OCI-LY7 (cell line): ENCODE measurements at regions not wholly inside any gene's neighbourhood (a gene's known extent, or its start where the extent isn't known, plus 50 kb on each side); places are given as distances from the start of the nearest gene placed in this dataset.

Source experiments
- BruUV-seq: library from RNA; stranded (reverse); fragments of 400-500 nt; replicated peaks from 2 replicates; lab custom pipeline; 2021; lab: Mats Ljungman, UMichigan
- CTCF ChIA-PET: fragments of 300-600 bp; sonication (Branson Sonifier 250); formaldehyde crosslinking; loops from one replicate; lab custom pipeline; 2022; ENCODE audit warnings: antibody characterized with exemption; ENCODE audit not compliant: unreplicated experiment; lab: Charles Lee
- POLR2A ChIA-PET: fragments of 300-600 bp; sonication (Branson Sonifier 250); formaldehyde crosslinking; loops from one replicate; lab custom pipeline; 2022; ENCODE audit warnings: antibody characterized with exemption; lab: Charles Lee
- DNase-seq: peaks from one replicate; pipeline ENCODE4 v3.0.0-alpha.2; 2015; ENCODE audit warnings: low spot score
- H2AFZ ChIP-seq: fragments of 200-600 bp; sonication (generic), shearing (Covaris generic); 2 replicates; pipeline ENCODE4 v1.6.1; 2014; ENCODE audit warnings: mild to moderate bottlenecking, antibody characterized with exemption, low read length, moderate library complexity
- H3K27ac ChIP-seq: fragments of 200-600 bp; sonication (generic); 2 replicates; pipeline ENCODE4 v1.5.1; 2014; ENCODE audit warnings: mixed run types, low read depth, mild to moderate bottlenecking, moderate library complexity, low read length, inconsistent platforms; ENCODE audit not compliant: poor library complexity, severe bottlenecking
- H3K36me3 ChIP-seq: fragments of 200-600 bp; sonication (generic); 2 replicates; pipeline ENCODE4 v1.6.1; 2014; ENCODE audit warnings: mild to moderate bottlenecking, antibody characterized with exemption, low read length, moderate library complexity, mixed read lengths; ENCODE audit not compliant: insufficient read depth
- H3K4me1 ChIP-seq: fragments of 200-600 bp; sonication (generic); 2 replicates; pipeline ENCODE4 v1.5.1; 2014; ENCODE audit warnings: mild to moderate bottlenecking, low read length; ENCODE audit not compliant: insufficient read depth, poor library complexity, severe bottlenecking
- H3K4me2 ChIP-seq: fragments of 200-600 bp; sonication (generic); 2 replicates; pipeline ENCODE4 v1.6.1; 2014; ENCODE audit warnings: mild to moderate bottlenecking, low read length
- H3K4me3 ChIP-seq: fragments of 200-600 bp; sonication (generic); 2 replicates; pipeline ENCODE4 v1.5.1; 2014; ENCODE audit warnings: mild to moderate bottlenecking, low read depth, low read length; ENCODE audit not compliant: poor library complexity, severe bottlenecking
- H3K79me2 ChIP-seq: fragments of 200-600 bp; sonication (generic); 2 replicates; pipeline ENCODE4 v1.6.1; 2016; ENCODE audit warnings: low read depth, mild to moderate bottlenecking, low read length, moderate library complexity, mixed read lengths; ENCODE audit not compliant: insufficient read depth
- H3K9me2 ChIP-seq: fragments of 200-600 bp; sonication (generic); 2 replicates; pipeline ENCODE4 v1.6.1; 2016; ENCODE audit warnings: mild to moderate bottlenecking, low read length, mixed read lengths; ENCODE audit not compliant: insufficient read depth
- H3K9me3 ChIP-seq: fragments of 200-600 bp; sonication (generic); 2 replicates; pipeline ENCODE4 v1.6.1; 2014; ENCODE audit warnings: mild to moderate bottlenecking, mixed run types, low read length, mixed read lengths
- H4K20me1 ChIP-seq: fragments of 200-600 bp; sonication (generic); 2 replicates; pipeline ENCODE4 v1.6.1; 2014; ENCODE audit warnings: mild to moderate bottlenecking, antibody characterized with exemption, low read length, moderate library complexity, mixed read lengths; ENCODE audit not compliant: insufficient read depth
- EZH2phosphoT487 ChIP-seq: fragments of 200-600 bp; sonication (generic); IDR thresholded peaks from 2 replicates; pipeline ENCODE4 v1.6.1; 2018; ENCODE audit warnings: low read depth, borderline replicate concordance, mild to moderate bottlenecking, mixed run types, antibody characterized with exemption, low read length, moderate library complexity, mixed read lengths
- intact Hi-C: fragments of 100-400 bp; cut with micrococcal nuclease; formaldehyde crosslinking; loops from one replicate; pipeline ENCODE4 v1.10.0; 2022; ENCODE audit not compliant: unreplicated experiment
- TF ChIP-seq, protein P1 (sequence below): fragments of 200-600 bp; sonication (generic); conservative IDR thresholded peaks from 2 replicates; pipeline ENCODE4 v1.5.1; 2014; ENCODE audit warnings: mild to moderate bottlenecking, antibody characterized with exemption, low read length, moderate library complexity, mixed read lengths

GRCh38 chr5:145531038-145531734 lies 304.0 kb downstream of the PRELID2 start:
- no peaks in the 10 kb centered on the region for H3K9me3 ChIP-seq
- no peaks in the 10 kb centered on the region for H3K4me1 ChIP-seq
- no peaks in the 10 kb centered on the region for H3K9me2 ChIP-seq
- no peak overlapping the region for H3K27ac ChIP-seq
- no peak for DNase-seq
- no peaks in the 10 kb centered on the region for H3K36me3 ChIP-seq
- no peaks in the 10 kb centered on the region for H4K20me1 ChIP-seq
- no peak overlapping the region for H3K4me2 ChIP-seq
- ChIA-PET CTCF (no interaction called here), POLR2A (interaction anchor here (0.9 kb wide), 1 partner anchor 16 kb away, joined by 3 read pairs; no protein-coding TSS in a partner anchor)
- no peak overlapping the region for H3K4me3 ChIP-seq
- BruUV-seq, result no TSS peak
- intact Hi-C loops, result no loop called here
- no peak overlapping the region for H2AFZ ChIP-seq
- TF ChIP-seq, protein P1, sequence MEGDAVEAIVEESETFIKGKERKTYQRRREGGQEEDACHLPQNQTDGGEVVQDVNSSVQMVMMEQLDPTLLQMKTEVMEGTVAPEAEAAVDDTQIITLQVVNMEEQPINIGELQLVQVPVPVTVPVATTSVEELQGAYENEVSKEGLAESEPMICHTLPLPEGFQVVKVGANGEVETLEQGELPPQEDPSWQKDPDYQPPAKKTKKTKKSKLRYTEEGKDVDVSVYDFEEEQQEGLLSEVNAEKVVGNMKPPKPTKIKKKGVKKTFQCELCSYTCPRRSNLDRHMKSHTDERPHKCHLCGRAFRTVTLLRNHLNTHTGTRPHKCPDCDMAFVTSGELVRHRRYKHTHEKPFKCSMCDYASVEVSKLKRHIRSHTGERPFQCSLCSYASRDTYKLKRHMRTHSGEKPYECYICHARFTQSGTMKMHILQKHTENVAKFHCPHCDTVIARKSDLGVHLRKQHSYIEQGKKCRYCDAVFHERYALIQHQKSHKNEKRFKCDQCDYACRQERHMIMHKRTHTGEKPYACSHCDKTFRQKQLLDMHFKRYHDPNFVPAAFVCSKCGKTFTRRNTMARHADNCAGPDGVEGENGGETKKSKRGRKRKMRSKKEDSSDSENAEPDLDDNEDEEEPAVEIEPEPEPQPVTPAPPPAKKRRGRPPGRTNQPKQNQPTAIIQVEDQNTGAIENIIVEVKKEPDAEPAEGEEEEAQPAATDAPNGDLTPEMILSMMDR, result no peak
- TF ChIP-seq EZH2phosphoT487, result no peak
- H3K79me2 ChIP-seq, result no peaks in the 10 kb centered on the region

DNA sequence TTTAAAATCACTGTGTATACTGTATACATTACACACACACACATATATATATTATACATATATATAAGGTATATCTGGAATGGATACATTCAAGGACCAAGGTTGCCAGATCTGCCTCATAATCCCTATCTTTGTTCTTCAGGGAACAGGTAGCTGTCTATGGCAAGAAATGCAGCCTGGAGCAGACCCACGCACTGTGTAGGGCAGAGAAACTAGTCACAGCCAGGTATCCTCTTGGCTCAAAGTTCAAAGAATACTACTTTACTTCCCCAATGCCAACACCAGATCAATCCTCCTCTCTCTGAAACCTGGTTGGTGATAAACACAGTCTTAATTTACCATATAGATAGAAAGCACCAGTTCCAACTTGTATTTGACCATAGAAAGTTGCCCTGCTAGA lies 313.6 kb downstream of the PRELID2 start:
- Histone ChIP-seq H3K79me2 (no peaks in the 10 kb centered on the region), H3K27ac (no peak overlapping the region), H3K4me1 (no peaks in the 10 kb centered on the region), H3K4me2 (no peak overlapping the region), H3K4me3 (no peak overlapping the region), H3K9me3 (no peaks in the 10 kb centered on the region), H3K36me3 (no peaks in the 10 kb centered on the region), H3K9me2 (no peaks in the 10 kb centered on the region), H4K20me1 (no peaks in the 10 kb centered on the region), H2AFZ (no peak overlapping the region)
- ChIA-PET POLR2A (no interaction called here), CTCF (no interaction called here)
- intact Hi-C loops, result no loop called here
- no TSS peak for BruUV-seq
- no peak for DNase-seq
- TF ChIP-seq EZH2phosphoT487, result no peak
- TF ChIP-seq, protein P1, result no peak

DNA sequence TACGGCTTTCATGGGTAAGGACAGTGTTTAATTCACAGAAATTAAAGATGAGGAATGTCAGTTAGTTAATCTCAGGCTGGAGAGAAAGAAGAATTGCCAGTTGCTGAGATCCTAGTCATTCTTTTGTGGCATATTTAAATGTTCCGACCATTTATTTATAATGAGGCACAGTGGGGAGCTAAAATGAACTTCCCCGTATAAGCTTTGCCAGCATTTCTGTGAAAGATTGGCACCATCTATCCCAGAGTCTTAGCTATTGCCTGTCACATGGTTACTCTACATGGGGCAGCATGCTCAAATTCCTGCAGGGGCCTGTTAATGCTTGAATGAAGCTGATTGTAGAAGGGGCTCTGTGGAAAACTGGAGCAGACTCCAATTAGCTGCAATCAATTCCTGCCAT lies 314.1 kb downstream of the PRELID2 start:
- H3K4me2 ChIP-seq, result no peak overlapping the region
- H2AFZ ChIP-seq, result no peak overlapping the region
- POLR2A ChIA-PET, result no interaction called here
- no peaks in the 10 kb centered on the region for H3K36me3 ChIP-seq
- TF ChIP-seq, protein P1, result no peak
- TF ChIP-seq EZH2phosphoT487, result no peak
- H3K27ac ChIP-seq, result no peak overlapping the region
- no peaks in the 10 kb centered on the region for H4K20me1 ChIP-seq
- H3K4me1 ChIP-seq, result no peaks in the 10 kb centered on the region
- intact Hi-C loops, result no loop called here
- no peaks in the 10 kb centered on the region for H3K79me2 ChIP-seq
- no peaks in the 10 kb centered on the region for H3K9me3 ChIP-seq
- no peak overlapping the region for H3K4me3 ChIP-seq
- DNase-seq, result no peak
- no peaks in the 10 kb centered on the region for H3K9me2 ChIP-seq
- BruUV-seq, result no TSS peak
- CTCF ChIA-PET, result interaction anchor here (0.6 kb wide), 1 partner anchor 1786 kb away, joined by 3 read pairs; no protein-coding TSS in a partner anchor
